ENCODE measurements at regions not wholly inside any gene's neighbourhood (a gene's known extent, or its start where the extent isn't known, plus 50 kb on each side); places are given as distances from the start of the nearest gene placed in this dataset.
"Not testable (repeated sequence)": the region's sequence is repeated elsewhere in the genome, so short reads cannot be mapped to it uniquely, and the experiment has no call there.

GRCh38 chr21:17257784-17258183 lies 255.1 kb upstream of the CXADR start:
- no peak overlapping the region for H3K27ac ChIP-seq
- TF ChIP-seq ZFX (IDR thresholded peaks at IDR 0.05) (no peak), CTCF (conservative IDR thresholded peaks at IDR 0.05) (no peak)

GRCh38 chr21:17264182-17264581 lies 248.7 kb upstream of the CXADR start:
- TF ChIP-seq ZFX (IDR thresholded peaks at IDR 0.05) (no peak), CTCF (conservative IDR thresholded peaks at IDR 0.05) (no peak)
- no peak overlapping the region for H3K27ac ChIP-seq

- no peak for TF ChIP-seq CTCF (conservative IDR thresholded peaks at IDR 0.05)
- TF ChIP-seq ZFX (IDR thresholded peaks at IDR 0.05) = no peak
- H3K27ac ChIP-seq = no peak overlapping the region
These were observed 243.1 kb upstream of the CXADR start for GRCh38 chr21:17269760-17270159.

- TF ChIP-seq ZFX (IDR thresholded peaks at IDR 0.05) (no peak), CTCF (conservative IDR thresholded peaks at IDR 0.05) (peak; percentile 61)
- H3K27ac ChIP-seq = no peak overlapping the region
These were observed 242.6 kb upstream of the CXADR start for GRCh38 chr21:17270229-17270628.

- H3K27ac ChIP-seq = no peak overlapping the region
- TF ChIP-seq CTCF (conservative IDR thresholded peaks at IDR 0.05) = no peak
- no peak for TF ChIP-seq ZFX (IDR thresholded peaks at IDR 0.05)
These were observed 233.2 kb upstream of the CXADR start for GRCh38 chr21:17279663-17280062.

- not testable (repeated sequence) for H3K27ac ChIP-seq
These were observed 219.8 kb upstream of the CXADR start for GRCh38 chr21:17293016-17293562.

GRCh38 chr21:17295997-17296396 lies 216.8 kb upstream of the CXADR start:
- TF ChIP-seq ZFX (IDR thresholded peaks at IDR 0.05) (no peak), CTCF (conservative IDR thresholded peaks at IDR 0.05) (no peak)
- no peak overlapping the region for H3K27ac ChIP-seq

GRCh38 chr21:17299576-17299975 lies 213.3 kb upstream of the CXADR start:
- H3K27ac ChIP-seq = not testable (repeated sequence)

GRCh38 chr21:17327715-17328114 lies 185.1 kb upstream of the CXADR start:
- not testable (repeated sequence) for H3K27ac ChIP-seq

Data from C4-2B (cell line).